DND-41 (cell line): ENCODE measurements at regions not wholly inside any gene's neighbourhood (a gene's known extent, or its start where the extent isn't known, plus 50 kb on each side); places are given as distances from the start of the nearest gene placed in this dataset.

ENCODE experiments used
- EZH2 ChIP-seq: IDR thresholded peaks from 3 replicates; pipeline ENCODE4 v1.6.1; 2012; ENCODE audit warnings: borderline replicate concordance, low read depth, mild to moderate bottlenecking, moderate library complexity, low read length, inconsistent platforms; ENCODE audit not compliant: severe bottlenecking
- TF ChIP-seq, protein P1 (sequence below): IDR thresholded peaks from 2 replicates; pipeline ENCODE4 v1.5.1; 2012; ENCODE audit warnings: borderline replicate concordance, low read length, moderate library complexity, mild to moderate bottlenecking; ENCODE audit not compliant: poor library complexity, severe bottlenecking; ENCODE audit errors: extremely low read depth

DNA sequence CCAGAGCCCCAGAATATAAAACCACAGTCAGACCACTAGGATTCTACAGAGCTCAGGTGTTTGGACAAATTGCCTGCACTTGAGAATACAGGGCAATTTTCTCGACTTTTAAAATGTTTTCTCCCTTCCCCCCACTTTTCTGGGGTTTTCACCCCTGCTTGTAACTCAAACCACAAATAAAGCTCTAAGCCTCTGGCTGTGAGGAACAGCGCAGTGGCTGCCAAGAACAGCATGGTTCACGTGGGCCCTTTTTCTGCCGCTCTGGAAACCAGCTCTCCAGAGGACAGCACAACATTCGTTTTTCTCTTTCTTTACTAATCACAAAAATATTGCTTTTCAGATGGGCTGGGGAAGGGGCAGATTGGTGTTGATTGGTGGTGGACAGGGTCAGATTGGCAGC lies 102.2 kb upstream of the JUN start:
- TF ChIP-seq, protein P1, sequence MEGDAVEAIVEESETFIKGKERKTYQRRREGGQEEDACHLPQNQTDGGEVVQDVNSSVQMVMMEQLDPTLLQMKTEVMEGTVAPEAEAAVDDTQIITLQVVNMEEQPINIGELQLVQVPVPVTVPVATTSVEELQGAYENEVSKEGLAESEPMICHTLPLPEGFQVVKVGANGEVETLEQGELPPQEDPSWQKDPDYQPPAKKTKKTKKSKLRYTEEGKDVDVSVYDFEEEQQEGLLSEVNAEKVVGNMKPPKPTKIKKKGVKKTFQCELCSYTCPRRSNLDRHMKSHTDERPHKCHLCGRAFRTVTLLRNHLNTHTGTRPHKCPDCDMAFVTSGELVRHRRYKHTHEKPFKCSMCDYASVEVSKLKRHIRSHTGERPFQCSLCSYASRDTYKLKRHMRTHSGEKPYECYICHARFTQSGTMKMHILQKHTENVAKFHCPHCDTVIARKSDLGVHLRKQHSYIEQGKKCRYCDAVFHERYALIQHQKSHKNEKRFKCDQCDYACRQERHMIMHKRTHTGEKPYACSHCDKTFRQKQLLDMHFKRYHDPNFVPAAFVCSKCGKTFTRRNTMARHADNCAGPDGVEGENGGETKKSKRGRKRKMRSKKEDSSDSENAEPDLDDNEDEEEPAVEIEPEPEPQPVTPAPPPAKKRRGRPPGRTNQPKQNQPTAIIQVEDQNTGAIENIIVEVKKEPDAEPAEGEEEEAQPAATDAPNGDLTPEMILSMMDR: no peak
- no peak for TF ChIP-seq EZH2
